Activated B cell treated with CpG ODN at 0.5 μM for 24 hours (primary cell): ENCODE measurements at regions not wholly inside any gene's neighbourhood (a gene's known extent, or its start where the extent isn't known, plus 50 kb on each side); places are given as distances from the start of the nearest gene placed in this dataset.

Source experiments
- ATAC-seq: fragments of 200-7000 bp; cut with Tn5 transposase; one replicate; pipeline ENCODE4 v1.10.0; 2021; ENCODE audit warnings: low read depth, mild to moderate bottlenecking, moderate library complexity
- CTCF ChIA-PET: fragments of 350-600 bp; sonication (Branson Sonifier 250); formaldehyde crosslinking; loops from one replicate; lab custom pipeline; 2021; ENCODE audit warnings: antibody characterized with exemption; lab: Charles Lee
- POLR2A ChIA-PET: fragments of 350-600 bp; sonication (Branson Sonifier 250); formaldehyde crosslinking; loops from one replicate; lab custom pipeline; 2021; ENCODE audit warnings: antibody characterized with exemption; lab: Charles Lee
- DNase-seq: peaks from one replicate; pipeline ENCODE4 v3.0.0; 2022
- H3K27ac Mint-ChIP-seq: one replicate; pipeline ENCODE4 v1.8.0; 2020; ENCODE audit warnings: mixed read lengths
- H3K27me3 Mint-ChIP-seq: one replicate; pipeline ENCODE4 v1.8.0; 2021; ENCODE audit warnings: mixed read lengths
- H3K36me3 Mint-ChIP-seq: one replicate; pipeline ENCODE4 v1.8.0; 2021; ENCODE audit warnings: low read depth, mixed read lengths
- H3K4me1 Mint-ChIP-seq: one replicate; pipeline ENCODE4 v1.8.0; 2021; ENCODE audit warnings: mixed read lengths
- H3K4me3 Mint-ChIP-seq: one replicate; pipeline ENCODE4 v1.8.0; 2020; ENCODE audit warnings: mild to moderate bottlenecking, mixed read lengths
- H3K9me3 Mint-ChIP-seq: one replicate; pipeline ENCODE4 v1.8.0; 2020; ENCODE audit warnings: mixed read lengths
- intact Hi-C: fragments of 100-400 bp; cut with micrococcal nuclease; formaldehyde crosslinking; loops from one replicate; pipeline ENCODE4 v1.15.1; 2024
- TF ChIP-seq, protein P1 (sequence below): fragments of 200-600 bp; IDR thresholded peaks from one replicate; pipeline ENCODE4 v1.8.0; 2022; ENCODE audit warnings: antibody characterized with exemption, mild to moderate bottlenecking

DNA sequence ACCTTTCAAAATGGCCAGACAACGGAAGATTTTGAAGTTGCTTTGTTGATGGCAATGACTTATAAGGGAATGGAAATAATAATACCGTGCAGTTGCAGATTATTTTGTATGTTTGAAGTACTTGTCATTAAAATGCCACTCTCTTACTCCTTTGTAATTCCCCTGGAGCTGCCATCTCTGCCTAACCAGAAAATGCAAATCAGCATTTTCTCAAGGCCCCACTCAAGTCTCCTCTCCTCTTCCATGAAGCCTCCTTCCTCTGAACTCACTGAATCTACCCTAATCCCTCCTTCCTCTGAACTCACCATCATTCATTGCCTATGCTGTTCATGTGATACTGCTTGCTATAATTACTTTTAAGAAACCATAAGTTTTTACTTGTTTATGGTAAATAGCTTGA is 60.2 kb upstream of the RBPJ start:
- intact Hi-C loops, result no loop called here
- H3K4me1 Mint-ChIP-seq, result no peaks in the 10 kb centered on the region
- ATAC-seq (no peak), DNase-seq (no peak)
- H3K27me3 Mint-ChIP-seq, result peaks cover 1% of the 10 kb centered on the region
- POLR2A ChIA-PET, result interaction anchor here (0.6 kb wide), 2 partner anchors 9 to 16 kb away, joined by 3 to 5 read pairs; no protein-coding TSS in a partner anchor
- H3K36me3 Mint-ChIP-seq, result no peaks in the 10 kb centered on the region
- CTCF ChIA-PET, result no interaction called here
- H3K9me3 Mint-ChIP-seq, result no peaks in the 10 kb centered on the region
- no peak overlapping the region for H3K27ac Mint-ChIP-seq
- TF ChIP-seq, protein P1, sequence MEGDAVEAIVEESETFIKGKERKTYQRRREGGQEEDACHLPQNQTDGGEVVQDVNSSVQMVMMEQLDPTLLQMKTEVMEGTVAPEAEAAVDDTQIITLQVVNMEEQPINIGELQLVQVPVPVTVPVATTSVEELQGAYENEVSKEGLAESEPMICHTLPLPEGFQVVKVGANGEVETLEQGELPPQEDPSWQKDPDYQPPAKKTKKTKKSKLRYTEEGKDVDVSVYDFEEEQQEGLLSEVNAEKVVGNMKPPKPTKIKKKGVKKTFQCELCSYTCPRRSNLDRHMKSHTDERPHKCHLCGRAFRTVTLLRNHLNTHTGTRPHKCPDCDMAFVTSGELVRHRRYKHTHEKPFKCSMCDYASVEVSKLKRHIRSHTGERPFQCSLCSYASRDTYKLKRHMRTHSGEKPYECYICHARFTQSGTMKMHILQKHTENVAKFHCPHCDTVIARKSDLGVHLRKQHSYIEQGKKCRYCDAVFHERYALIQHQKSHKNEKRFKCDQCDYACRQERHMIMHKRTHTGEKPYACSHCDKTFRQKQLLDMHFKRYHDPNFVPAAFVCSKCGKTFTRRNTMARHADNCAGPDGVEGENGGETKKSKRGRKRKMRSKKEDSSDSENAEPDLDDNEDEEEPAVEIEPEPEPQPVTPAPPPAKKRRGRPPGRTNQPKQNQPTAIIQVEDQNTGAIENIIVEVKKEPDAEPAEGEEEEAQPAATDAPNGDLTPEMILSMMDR, result no peak
- H3K4me3 Mint-ChIP-seq, result no peak overlapping the region

DNA sequence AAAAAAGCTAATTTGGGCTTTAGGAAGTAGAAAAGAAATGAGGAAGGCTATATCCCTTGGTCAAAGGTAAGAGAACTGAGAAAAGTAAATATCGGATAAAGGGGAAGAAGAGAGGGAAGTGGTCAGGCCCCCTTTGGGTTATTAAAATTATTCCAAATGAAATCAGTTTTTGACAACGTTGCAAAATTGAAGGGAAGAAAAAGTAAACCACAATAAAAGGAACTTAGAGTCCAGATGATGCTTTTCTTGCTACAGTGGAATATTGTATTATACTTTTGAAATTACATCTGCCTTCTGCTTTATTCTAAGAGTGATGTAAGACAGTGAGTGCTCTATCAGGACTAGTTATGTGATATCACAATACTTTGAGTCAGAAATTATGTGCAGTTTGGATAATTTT is 59.4 kb upstream of the RBPJ start:
- no peak for DNase-seq
- ChIA-PET CTCF (no interaction called here), POLR2A (interaction anchor here (0.6 kb wide), 2 partner anchors 10 to 15 kb away, joined by 3 to 5 read pairs; no protein-coding TSS in a partner anchor)
- Mint-ChIP-seq H3K27ac (no peak overlapping the region), H3K36me3 (no peaks in the 10 kb centered on the region), H3K27me3 (peaks cover 1% of the 10 kb centered on the region), H3K4me3 (no peak overlapping the region), H3K4me1 (no peaks in the 10 kb centered on the region), H3K9me3 (no peaks in the 10 kb centered on the region)
- no peak for ATAC-seq
- TF ChIP-seq, protein P1, result no peak
- intact Hi-C loops, result no loop called here

DNA sequence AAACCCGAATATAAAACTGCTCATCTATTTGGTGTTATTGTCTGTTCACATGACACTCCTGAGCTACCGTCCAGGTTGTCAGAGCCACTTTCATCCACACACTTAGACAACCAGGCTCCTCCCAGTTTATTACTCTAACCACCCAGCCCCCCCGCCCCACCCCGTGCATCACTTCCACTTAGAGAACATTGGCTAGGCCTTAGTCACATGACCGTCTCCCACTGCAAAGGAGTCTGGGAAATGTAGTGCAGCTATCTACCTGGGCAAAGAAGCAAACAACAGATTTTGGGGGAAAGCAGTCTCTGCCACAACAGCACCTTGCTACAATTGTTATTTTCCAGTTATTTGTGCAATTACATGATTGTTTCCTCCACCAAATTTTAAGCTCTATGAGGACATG is 57.6 kb upstream of the RBPJ start:
- intact Hi-C loops, result no loop called here
- H3K9me3 Mint-ChIP-seq, result no peaks in the 10 kb centered on the region
- POLR2A ChIA-PET, result no interaction called here
- no peak for DNase-seq
- H3K4me3 Mint-ChIP-seq, result no peak overlapping the region
- CTCF ChIA-PET, result no interaction called here
- TF ChIP-seq, protein P1, result no peak
- no peak overlapping the region for H3K27ac Mint-ChIP-seq
- no peak for ATAC-seq
- no peaks in the 10 kb centered on the region for H3K36me3 Mint-ChIP-seq
- no peaks in the 10 kb centered on the region for H3K4me1 Mint-ChIP-seq
- H3K27me3 Mint-ChIP-seq, result peaks cover 1% of the 10 kb centered on the region

DNA sequence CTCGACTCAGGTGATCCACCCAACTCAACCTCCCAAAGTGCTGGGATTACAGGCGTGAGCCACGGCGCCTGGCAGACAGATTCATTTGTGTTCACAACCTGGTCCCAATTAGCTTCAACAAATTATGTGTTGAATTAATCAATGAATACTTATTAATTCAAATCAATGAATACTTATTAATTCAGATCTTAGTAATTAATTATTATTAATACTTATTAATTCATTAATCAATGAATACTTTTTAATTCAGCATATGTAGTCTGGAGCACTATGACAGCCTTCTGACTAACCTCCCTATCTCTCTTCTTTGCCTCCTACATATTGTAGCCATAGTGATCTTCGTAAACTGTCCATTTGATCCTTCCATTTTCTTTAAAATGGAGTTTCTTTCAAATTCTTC is 56.7 kb upstream of the RBPJ start:
- H3K4me3 Mint-ChIP-seq, result no peak overlapping the region
- POLR2A ChIA-PET, result no interaction called here

DNA sequence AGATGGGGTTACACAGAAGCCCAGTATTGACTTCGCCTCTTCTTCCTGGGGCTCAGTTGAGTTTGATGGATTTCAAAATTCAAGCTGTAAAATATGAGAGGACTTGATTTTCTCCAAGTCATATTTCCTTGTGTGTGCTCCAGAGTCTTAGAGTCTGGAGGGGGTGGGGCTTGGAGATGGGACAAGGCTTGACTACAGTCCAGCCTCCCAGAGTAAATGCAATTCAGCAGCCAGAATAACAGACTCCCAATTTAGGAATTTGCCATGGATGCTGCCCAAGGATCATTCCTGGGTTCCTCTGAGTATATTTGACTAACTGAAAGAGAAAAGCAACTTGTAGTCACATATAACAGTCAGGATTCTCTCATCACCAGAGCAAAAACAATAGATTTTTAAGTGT is 53.7 kb upstream of the RBPJ start:
- CTCF ChIA-PET, result no interaction called here
- intact Hi-C loops, result no loop called here
- TF ChIP-seq, protein P1, result no peak
- H3K4me1 Mint-ChIP-seq, result no peaks in the 10 kb centered on the region
- DNase-seq (no peak), ATAC-seq (no peak)
- no peaks in the 10 kb centered on the region for H3K36me3 Mint-ChIP-seq
- H3K4me3 Mint-ChIP-seq, result no peak overlapping the region
- no peaks in the 10 kb centered on the region for H3K27me3 Mint-ChIP-seq
- H3K9me3 Mint-ChIP-seq, result no peaks in the 10 kb centered on the region
- no peak overlapping the region for H3K27ac Mint-ChIP-seq
- POLR2A ChIA-PET, result no interaction called here

More for the DNA sequence above, 56.7 kb upstream of the RBPJ start:
- no peaks in the 10 kb centered on the region for H3K36me3 Mint-ChIP-seq
- intact Hi-C loops, result no loop called here
- DNase-seq, result no peak
- H3K27ac Mint-ChIP-seq, result no peak overlapping the region
- H3K4me1 Mint-ChIP-seq, result no peaks in the 10 kb centered on the region
- TF ChIP-seq, protein P1, result no peak
- CTCF ChIA-PET, result no interaction called here
- no peaks in the 10 kb centered on the region for H3K9me3 Mint-ChIP-seq
- peaks cover 1% of the 10 kb centered on the region for H3K27me3 Mint-ChIP-seq
- ATAC-seq, result no peak
